Left lung (tissue), 4 donors: ENCODE measurements at regions not wholly inside any gene's neighbourhood (a gene's known extent, or its start where the extent isn't known, plus 50 kb on each side); places are given as distances from the start of the nearest gene placed in this dataset.

ENCODE experiments used
- ATAC-seq: fragments of 200-7000 bp; cut with Tn5 transposase; one replicate; pipeline ENCODE4 v1.9.1; 2020; ENCODE audit warnings: moderate library complexity
- DNase-seq, 4 donors: peaks; one replicate each; pipeline ENCODE4 v3.0.0-alpha.2; 2013 to 2020
- H3K27ac ChIP-seq, 2 donors: fragments of 200-600 bp; sonication (generic) in 1 of 2; one replicate each; pipeline versions ENCODE4 v1.5.0 to v1.8.0; 2020 to 2021
- H3K27me3 ChIP-seq, 2 donors: fragments of 200-600 bp; sonication (generic) in 1 of 2; one replicate each; pipeline versions ENCODE4 v1.5.0 to v1.8.0; 2020 to 2021
- H3K36me3 ChIP-seq, 2 donors: fragments of 200-600 bp; sonication (generic) in 1 of 2; one replicate each; pipeline versions ENCODE4 v1.5.0 to v1.8.0; 2020 to 2021
- H3K4me1 ChIP-seq, 2 donors: fragments of 200-600 bp; one replicate each; pipeline ENCODE4 v1.8.0; 2021
- H3K4me3 ChIP-seq, 2 donors: fragments of 200-600 bp; sonication (generic) in 1 of 2; one replicate each; pipeline versions ENCODE4 v1.5.0 to v1.8.0; 2020 to 2021; ENCODE audit warnings: mild to moderate bottlenecking in 1 of 2
- H3K9me3 ChIP-seq, 2 donors: fragments of 200-600 bp; sonication (generic) in 1 of 2; one replicate each; pipeline versions ENCODE4 v1.5.0 to v1.8.0; 2020 to 2021
- CTCF ChIP-seq, 2 donors: fragments of 200-600 bp; sonication (generic) in 1 of 2; IDR thresholded peaks; one replicate each; pipeline versions ENCODE4 v1.5.0 to v1.8.0; 2021; ENCODE audit warnings: antibody characterized with exemption in 2 of 2
- intact Hi-C, 2 donors: fragments of 100-400 bp; cut with DNase I; formaldehyde crosslinking; loops; one replicate each; pipeline versions ENCODE4 v1.11.2 to v1.14.2; 2022
- donor health status: DM: no; HTN: yes; CAD: no.
- donor health status: DM: no; HTN: no; CAD: no.

DNA sequence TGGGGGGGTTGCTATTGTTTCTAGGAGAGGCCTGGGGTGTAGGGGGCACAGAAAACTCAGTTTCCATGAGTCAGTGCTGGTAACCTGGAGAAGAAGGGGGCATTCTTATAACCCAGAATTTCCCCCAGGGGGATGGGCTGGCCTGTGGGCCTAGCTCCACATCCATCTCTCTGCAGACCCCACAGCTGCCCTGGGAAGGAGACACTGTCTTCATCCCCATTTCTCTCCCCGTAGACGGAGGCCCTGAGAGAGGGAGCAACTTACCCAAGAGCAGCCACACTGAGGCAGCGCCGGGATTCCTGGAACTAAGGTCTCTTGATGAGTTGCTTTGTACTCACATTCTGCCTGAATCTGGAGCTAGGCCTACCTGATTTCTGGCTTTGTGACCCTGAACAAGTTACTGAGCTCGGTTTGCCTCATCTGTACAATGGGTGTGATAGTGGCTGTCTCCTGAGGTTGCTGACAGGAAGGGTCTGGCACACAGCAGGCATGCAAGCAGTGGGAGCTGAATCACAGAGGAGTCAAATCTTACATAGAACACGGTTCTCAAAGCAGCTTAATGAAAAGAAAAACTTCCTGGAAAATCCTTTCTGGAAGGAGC, 55.0 kb upstream of the LCTL start:
- no peak overlapping the region for H3K4me3 ChIP-seq
- no peaks in the 10 kb centered on the region for H3K36me3 ChIP-seq
- ATAC-seq (no peak), DNase-seq (no peak)
- H3K27ac ChIP-seq, result no peak overlapping the region
- no peak for TF ChIP-seq CTCF (IDR thresholded peaks at IDR 0.05)
- intact Hi-C loops, result loop anchor here in 1 of 2 donors (10.0 kb wide), 1 partner anchor 74 kb away; no protein-coding TSS in a partner anchor
- H3K27me3 ChIP-seq, result peaks cover 0 to 15% of the 10 kb centered on the region in 2 donors
- no peaks in the 10 kb centered on the region for H3K9me3 ChIP-seq
- peaks cover 17 to 60% of the 10 kb centered on the region in 2 donors for H3K4me1 ChIP-seq

- Histone ChIP-seq H3K4me3 (no peak overlapping the region), H3K36me3 (no peaks in the 10 kb centered on the region), H3K9me3 (no peaks in the 10 kb centered on the region), H3K4me1 (peaks cover 17 to 50% of the 10 kb centered on the region in 2 donors), H3K27me3 (peaks cover 0 to 15% of the 10 kb centered on the region in 2 donors), H3K27ac (peak overlapping the region; percentile 61 to 62)
- no peak for TF ChIP-seq CTCF (IDR thresholded peaks at IDR 0.05)
- ATAC-seq, result peak; percentile 3
- intact Hi-C loops, result loop anchor here in 1 of 2 donors (10.0 kb wide), 1 partner anchor 73 kb away; no protein-coding TSS in a partner anchor
- DNase-seq, result peak in 1 of 4 donors; percentile 43
Measured at GRCh38 chr15:66621491-66622467, 56.0 kb upstream of the LCTL start.

GRCh38 chr15:66622591-66623022, 56.8 kb upstream of the LCTL start:
- Histone ChIP-seq H3K9me3 (no peaks in the 10 kb centered on the region), H3K4me1 (peaks cover 17 to 42% of the 10 kb centered on the region in 2 donors), H3K27ac (peak overlapping the region; percentile 61 to 62), H3K27me3 (peaks cover 0 to 15% of the 10 kb centered on the region in 2 donors), H3K4me3 (no peak overlapping the region), H3K36me3 (no peaks in the 10 kb centered on the region)
- DNase-seq (no peak), ATAC-seq (no peak)
- TF ChIP-seq CTCF (IDR thresholded peaks at IDR 0.05), result no peak
- intact Hi-C loops, result loop anchor here in 1 of 2 donors (10.0 kb wide), 1 partner anchor 72 kb away; no protein-coding TSS in a partner anchor

GRCh38 chr15:66623801-66624453, 58.1 kb upstream of the LCTL start:
- intact Hi-C loops, result loop anchor here in 1 of 2 donors (10.0 kb wide), 1 partner anchor 71 kb away; no protein-coding TSS in a partner anchor
- Histone ChIP-seq H3K4me1 (peaks cover 12 to 29% of the 10 kb centered on the region in 2 donors), H3K27ac (no peak overlapping the region)

More at GRCh38 chr15:66623801-66624453, 58.1 kb upstream of the LCTL start:
- TF ChIP-seq CTCF (IDR thresholded peaks at IDR 0.05), result no peak
- DNase-seq (no peak), ATAC-seq (no peak)
- no peaks in the 10 kb centered on the region for H3K9me3 ChIP-seq
- no peaks in the 10 kb centered on the region for H3K36me3 ChIP-seq
- H3K4me3 ChIP-seq, result no peak overlapping the region
- H3K27me3 ChIP-seq, result peaks cover 0 to 15% of the 10 kb centered on the region in 2 donors
